Right ventricle myocardium inferior (tissue), 1 donor: ENCODE measurements at regions not wholly inside any gene's neighbourhood (a gene's known extent, or its start where the extent isn't known, plus 50 kb on each side); places are given as distances from the start of the nearest gene placed in this dataset.

Source experiments
- ATAC-seq: fragments of 200-7000 bp; cut with Tn5 transposase; one replicate; pipeline ENCODE4 v1.9.1; 2020; ENCODE audit warnings: mild to moderate bottlenecking, moderate library complexity
- DNase-seq: peaks from one replicate; pipeline ENCODE4 v3.0.0; 2021; ENCODE audit errors: missing footprints
- intact Hi-C: fragments of 100-400 bp; cut with DNase I; formaldehyde crosslinking; loops from one replicate; pipeline ENCODE4 v1.11.0; 2022
- donor health status: DM: no; HTN: yes; CAD: no; lungs with severe emphysema.

DNA sequence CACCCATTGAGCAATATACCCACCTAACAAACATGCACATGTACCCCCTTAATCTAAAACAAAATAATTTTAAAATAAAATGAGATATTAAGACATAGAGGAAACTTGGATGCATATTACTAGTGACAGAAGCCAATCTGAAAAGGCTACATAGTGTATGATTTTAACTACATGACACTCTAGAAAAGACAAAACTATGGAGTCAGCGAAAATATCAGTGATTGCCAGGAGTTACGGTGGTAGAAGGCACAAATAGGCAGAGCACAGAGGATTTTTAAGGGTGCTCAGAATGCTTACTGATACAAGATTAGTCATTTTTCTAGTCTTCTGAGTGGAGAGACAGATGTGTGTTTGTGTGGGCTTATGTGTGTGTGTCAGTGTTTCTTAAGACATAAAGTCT lies 656.6 kb downstream of the NR4A2 start:
- ATAC-seq (no peak), DNase-seq (no peak)
- intact Hi-C loops: no loop called here

DNA sequence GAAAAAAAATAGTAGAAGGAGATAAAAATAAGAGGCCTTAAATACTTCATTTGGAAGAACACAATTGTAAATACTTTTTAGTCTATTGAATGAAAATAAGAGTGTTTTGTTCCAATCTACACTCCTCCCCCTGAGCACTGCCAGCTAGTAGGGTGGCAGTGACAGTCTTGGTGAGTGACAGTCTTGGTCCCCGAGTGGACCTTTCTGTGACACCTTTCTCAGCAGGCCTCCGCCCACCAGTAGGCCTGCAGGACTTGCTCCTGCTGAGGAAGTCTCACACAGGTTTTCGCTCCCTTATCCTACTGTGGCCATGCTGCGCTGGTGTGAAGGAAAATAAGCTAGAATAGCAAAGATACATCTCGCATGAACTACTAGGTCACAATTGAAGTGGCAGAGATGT lies 666.8 kb downstream of the NR4A2 start:
- ATAC-seq: no peak

DNA sequence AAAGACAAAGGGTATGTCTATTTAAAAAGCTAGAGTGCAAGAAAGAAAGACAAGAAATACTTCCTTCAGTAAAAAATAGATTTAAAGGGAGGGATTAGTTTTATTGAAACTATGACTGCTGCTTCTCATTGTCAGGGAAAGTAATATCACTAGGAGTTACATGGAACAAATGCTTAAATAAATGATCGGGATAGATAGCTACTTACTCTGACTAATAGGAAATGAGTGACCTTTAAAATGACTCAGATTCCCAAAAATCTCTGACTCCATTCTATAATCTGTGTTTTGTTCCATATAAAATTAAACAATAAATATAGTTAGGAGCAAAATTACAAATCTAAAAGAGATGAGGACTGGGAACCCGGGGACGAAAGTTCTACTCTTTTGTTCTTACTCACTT lies 669.3 kb downstream of the NR4A2 start:
- DNase-seq (no peak), ATAC-seq (no peak)
- intact Hi-C loops: no loop called here

More for the DNA sequence above, 666.8 kb downstream of the NR4A2 start:
- intact Hi-C loops: no loop called here
- DNase-seq: no peak

DNA sequence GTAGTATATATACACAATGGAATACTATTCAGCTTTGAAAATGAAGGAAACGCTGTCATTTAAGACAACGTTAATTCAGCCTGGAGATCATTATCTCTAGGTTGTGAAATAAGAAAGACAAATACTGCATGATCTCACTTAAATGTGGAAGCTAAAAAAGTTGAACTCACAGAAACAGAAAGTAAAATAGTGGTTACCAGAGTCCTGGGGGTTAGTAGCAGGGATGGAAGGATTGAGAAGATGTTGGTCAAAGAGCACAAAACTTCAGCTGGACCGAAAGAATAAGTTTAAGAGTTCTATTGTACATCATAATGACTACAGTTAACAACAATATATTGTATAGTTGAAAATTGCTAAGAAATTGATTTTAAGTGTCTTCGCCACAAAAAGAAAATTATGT lies 670.3 kb downstream of the NR4A2 start:
- DNase-seq: no peak
- no peak for ATAC-seq
- intact Hi-C loops: no loop called here

DNA sequence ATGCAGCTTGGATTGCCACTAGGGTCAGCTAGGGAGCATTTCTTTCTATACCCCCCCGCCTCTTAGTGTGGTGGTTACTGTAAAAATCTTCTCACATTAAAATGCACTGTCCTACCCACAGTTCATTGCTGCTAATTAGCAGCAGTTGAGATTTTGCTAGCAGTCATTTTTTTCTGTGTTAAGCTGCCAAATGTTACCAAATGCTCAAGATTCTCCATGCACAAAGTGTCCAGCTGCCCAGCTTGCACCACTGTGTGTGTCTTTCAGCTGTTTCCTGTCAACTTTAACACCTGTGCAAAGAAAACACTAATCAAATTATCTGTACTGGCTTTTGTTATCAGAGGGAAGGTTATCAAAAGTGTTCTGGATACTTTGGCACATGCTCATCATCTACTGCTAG lies 679.3 kb downstream of the NR4A2 start:
- intact Hi-C loops: no loop called here
- no peak for ATAC-seq
- DNase-seq: no peak

DNA sequence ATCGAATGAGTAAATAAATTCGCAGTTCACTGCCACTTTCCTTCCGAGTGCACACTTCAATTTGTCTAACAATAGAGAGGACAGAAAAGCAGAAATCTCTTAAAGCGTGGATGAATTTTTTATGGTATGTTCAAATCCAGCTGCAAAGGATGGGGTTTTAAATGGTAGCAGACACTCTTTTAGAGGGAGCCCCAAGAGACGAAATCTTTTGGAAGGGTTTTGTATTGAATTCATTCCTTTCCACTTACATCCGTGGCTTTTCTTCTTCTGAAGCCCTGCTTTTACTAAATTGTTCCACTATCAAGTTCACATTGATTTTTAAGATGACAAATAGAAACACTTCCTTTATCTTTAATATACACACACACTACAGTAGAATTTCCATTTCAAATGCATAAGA lies 680.7 kb downstream of the NR4A2 start:
- DNase-seq: no peak
- intact Hi-C loops: no loop called here
- no peak for ATAC-seq

DNA sequence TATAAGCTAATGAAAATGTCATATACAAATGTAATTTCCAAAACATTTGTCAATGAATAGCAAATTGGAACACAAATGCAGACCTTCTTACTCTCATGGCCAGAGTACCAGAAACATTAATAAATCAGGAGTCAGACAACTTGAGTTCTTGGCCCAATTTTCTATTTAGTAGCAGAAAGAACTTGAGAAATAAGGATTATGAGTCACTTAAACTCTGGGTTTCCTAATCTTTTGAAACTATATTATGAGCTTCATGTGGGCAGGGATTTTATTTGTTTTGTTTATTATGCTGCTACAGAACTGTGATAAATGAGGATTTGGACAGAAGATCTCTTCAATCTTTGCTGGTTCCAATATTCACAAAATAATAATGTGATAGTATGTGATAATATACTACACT lies 686.7 kb downstream of the NR4A2 start:
- intact Hi-C loops: no loop called here
- ATAC-seq (no peak), DNase-seq (no peak)

GRCh38 chr2:155643056-155643775 lies 689.3 kb downstream of the NR4A2 start:
- DNase-seq: no peak
- no peak for ATAC-seq
- intact Hi-C loops: no loop called here

GRCh38 chr2:155633887-155634570 lies 698.5 kb downstream of the NR4A2 start:
- ATAC-seq: peak; percentile 42
- intact Hi-C loops: no loop called here
- no peak for DNase-seq

GRCh38 chr2:155633060-155633839 lies 699.3 kb downstream of the NR4A2 start:
- DNase-seq (no peak), ATAC-seq (no peak)
- intact Hi-C loops: no loop called here

- ATAC-seq: no peak
- intact Hi-C loops: no loop called here
- no peak for DNase-seq
Measured at GRCh38 chr2:155630760-155631159, 701.8 kb downstream of the NR4A2 start.

DNA sequence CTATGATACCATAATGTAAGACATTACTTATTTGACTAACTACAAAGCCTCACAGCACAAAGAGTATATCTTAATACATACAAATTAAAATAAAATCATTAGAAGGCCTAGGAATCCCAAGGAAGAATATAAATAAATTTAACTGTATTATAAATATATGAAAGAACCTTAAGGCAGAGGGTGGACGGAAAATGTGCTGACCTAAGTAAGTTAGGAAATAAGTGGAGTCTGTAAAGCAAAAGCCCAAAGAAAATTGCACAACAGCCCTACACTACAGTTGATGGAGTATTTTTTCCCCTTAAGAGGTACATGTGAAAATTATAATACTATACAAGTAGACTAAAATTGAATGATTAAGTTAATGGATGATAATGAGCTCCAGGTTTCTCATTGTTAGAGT lies 710.1 kb downstream of the NR4A2 start:
- ATAC-seq: no peak
- DNase-seq: no peak
- intact Hi-C loops: no loop called here

GRCh38 chr2:155600914-155601760 lies 731.4 kb downstream of the NR4A2 start:
- DNase-seq (no peak), ATAC-seq (no peak)
- intact Hi-C loops: no loop called here

- DNase-seq: no peak
- no peak for ATAC-seq
- intact Hi-C loops: no loop called here
Measured at GRCh38 chr2:155600296-155600695, 732.2 kb downstream of the NR4A2 start.

DNA sequence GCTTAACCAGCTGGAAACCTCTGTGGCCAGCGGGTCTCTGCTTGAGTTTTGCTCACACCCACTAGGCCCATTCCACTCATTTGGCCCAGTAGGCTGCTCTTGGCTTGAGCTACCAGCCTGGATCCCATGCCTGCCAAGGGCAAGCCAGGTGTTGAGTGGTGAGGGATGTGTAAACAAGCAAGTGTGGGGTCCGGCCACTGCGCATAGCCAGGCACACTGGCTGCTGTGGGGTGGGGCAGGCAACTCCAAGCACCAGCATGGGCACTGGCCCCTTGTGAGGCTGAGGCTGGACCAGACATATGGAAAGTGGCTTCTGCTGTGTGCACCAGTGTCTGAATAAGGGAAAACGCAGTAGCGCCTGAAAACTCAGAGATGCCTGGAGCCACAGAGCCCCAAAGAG lies 732.7 kb downstream of the NR4A2 start:
- intact Hi-C loops: no loop called here
- ATAC-seq (no peak), DNase-seq (peak; percentile 48)

- DNase-seq (no peak), ATAC-seq (no peak)
- intact Hi-C loops: no loop called here
Measured at GRCh38 chr2:155583674-155584195, 748.8 kb downstream of the NR4A2 start.

DNA sequence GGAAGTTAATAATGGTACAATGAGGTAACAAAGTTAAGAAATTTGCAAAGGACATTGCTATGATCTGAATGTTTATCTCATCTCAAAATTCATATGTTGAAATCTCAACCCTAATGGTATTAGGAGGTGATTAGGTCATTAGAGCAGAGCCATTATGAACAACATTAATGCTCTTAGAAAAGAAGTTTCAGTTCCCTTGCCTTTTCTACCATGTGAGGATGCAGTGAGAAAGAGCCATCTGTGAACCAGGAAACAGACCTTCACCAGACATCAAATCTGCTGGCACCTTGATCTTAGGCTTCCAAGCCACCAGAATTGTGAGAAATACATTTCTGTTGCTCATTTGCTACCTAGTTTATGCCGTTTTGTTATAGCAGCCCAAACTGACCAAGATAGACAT lies 757.6 kb downstream of the NR4A2 start:
- ATAC-seq (no peak), DNase-seq (no peak)
- intact Hi-C loops: no loop called here

DNA sequence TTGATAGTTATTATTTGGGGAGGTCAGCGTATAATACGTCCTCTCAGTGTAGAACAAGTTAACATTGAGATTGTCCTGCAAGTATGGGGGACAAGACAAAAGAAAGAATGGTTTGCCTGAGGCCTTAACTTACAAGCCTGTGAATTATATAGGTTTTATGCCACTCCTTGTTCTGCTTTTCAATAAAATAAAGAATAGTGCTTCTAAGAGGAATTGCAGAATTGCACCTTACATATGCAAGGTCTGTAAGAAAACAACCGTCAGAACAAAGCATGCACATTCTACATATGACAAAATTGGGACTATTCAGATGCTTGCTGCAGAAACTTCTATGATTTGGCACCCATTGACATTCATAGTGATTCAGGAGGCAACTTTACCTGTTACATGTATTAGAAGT lies 785.0 kb downstream of the NR4A2 start:
- ATAC-seq (no peak), DNase-seq (no peak)
- intact Hi-C loops: no loop called here
